ENCODE measurements at regions not wholly inside any gene's neighbourhood (a gene's known extent, or its start where the extent isn't known, plus 50 kb on each side); places are given as distances from the start of the nearest gene placed in this dataset.

DNA sequence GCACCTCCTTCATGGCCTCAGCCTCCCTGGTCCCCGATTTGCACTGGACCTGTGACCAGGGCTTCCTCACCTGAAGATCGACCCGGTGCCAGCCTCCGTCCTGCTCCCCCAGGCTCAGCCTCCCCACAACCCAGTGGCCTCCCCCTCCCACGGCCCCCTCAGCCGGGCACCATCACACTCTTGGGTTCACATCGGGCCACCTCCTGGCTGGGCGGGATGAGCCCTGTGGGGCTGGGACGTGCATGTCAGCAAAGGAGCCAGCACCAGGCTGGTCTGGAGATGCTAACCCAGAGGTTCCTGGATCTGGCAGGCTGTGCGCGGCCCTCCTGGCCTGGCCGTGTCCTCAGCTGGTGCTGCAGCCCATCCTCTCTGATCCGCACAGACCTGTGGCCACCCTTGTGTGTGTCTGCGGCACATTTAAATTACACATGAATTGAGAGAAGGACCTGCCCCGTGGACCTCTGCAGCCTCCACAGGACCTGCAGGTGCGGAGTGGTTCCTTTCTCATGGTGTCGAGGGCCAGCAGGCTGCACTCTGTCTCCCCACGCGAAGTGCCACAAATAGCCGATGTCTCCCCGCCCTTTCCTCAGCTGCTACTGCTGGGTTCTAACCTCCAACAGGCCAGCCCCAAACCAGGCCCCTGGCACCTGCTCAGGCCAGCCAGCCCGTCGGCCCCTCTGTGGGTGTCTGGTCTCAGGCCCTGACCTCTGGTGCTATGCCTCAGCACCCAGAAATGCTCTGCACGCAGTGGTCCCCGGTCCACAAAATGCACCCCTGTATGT lies 237.5 kb downstream of the ERMARD start:
- DNase-seq: no peak

DNA sequence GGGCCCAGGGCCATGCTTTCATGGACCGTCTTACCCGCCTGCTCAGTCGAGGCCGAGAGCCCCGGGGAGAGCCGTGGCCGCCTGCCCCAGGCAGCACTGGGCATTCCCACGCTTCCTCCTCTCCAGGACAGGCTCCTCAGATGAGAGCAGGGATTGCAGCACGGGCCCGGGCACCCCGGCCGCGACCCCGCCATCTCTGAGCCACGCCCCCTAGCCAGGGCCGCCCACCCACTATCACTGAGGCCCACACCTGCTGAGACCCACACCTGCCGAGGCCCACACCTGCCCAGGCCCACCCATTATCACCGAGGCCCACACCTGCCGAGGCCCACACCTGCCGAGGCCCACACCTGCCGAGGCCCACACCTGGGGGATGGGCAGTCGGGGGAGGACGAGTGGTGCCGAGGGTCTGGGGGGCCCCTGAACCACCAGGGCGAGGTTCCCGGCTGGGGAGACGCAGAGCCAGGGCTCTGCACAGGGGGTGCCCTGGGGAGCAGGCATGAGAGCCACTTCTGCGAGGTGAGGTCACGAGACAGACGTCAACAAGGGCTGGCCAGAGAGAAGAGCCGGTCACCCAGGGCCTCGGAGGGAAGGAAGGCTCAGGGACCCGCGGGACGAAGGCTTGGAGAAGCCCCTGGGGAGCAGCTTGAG lies 235.6 kb downstream of the ERMARD start:
- no peak for DNase-seq

DNA sequence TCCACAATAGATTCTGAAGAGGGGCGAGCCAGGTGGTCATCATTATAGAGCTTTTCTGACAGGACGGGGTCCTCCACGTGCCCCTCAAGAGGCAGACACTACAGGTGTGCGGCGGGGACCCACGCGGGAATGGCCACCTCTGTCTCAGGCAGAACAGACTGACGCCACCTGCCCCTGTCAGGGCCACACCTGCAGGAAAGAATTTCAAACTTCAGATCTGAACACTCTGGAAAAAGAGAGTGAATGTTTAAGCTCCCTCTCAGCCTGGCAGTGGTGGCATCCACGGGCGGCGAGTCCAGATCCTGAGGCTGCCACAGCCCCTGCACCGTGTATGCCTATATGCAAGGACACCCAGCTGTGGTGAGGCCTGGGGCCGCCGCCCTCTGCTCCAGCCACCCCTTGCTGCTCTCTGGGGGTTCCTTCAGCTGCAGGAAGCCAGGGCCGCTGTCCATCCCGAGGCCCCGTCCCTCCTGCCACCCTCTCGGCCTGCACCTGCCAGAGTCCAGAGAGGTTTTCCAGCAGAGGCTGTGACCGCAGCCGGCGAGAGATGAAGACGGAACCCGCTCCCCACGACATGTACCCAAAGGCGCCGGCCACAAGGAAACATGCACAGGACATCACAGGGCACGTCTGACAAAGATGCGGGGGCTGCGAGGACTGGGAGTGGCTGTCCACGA lies 234.9 kb downstream of the ERMARD start:
- no peak for DNase-seq

DNA sequence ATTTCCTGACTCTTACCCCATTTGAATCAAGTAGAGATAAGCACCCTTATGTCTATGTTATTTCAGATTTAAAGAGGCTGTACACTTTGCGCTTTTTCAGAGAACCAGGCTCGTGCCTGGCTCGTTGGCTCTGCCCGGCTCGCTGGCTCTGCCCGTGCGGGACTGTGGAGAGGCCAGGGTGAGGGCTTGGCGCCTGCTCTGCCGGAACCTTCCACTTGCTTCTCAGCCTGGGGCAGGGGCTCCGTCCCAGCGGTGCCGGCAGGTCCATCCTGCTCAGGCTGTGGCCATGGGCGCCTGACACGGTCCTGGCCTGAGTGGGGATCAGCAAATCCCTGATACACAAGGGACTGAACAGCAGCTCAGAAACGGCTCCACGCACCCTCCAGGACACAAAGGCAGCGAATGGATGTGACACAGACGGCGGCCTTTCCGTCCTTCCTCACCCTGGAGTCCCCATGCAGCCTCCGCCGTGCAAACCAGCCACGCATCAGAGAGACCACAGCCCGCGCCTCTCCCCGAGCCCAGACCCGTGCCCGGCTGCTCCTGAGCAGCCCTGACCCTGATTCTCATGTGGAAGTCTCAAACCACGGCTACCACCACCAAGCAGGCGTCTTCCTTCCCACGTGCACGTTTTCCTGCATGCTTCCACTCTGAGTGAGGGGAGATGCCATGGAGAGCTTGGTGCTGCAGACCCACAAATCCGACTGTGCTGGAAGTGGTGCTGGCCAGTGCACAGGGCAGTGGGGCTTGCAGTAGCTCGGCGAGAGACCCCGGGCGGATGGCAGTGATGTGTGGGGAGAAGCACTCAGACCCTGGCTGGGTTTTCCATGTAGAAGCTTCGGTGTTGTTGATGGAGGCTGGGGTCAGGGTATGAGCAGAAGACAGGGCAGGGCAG lies 233.9 kb downstream of the ERMARD start:
- DNase-seq: no peak

DNA sequence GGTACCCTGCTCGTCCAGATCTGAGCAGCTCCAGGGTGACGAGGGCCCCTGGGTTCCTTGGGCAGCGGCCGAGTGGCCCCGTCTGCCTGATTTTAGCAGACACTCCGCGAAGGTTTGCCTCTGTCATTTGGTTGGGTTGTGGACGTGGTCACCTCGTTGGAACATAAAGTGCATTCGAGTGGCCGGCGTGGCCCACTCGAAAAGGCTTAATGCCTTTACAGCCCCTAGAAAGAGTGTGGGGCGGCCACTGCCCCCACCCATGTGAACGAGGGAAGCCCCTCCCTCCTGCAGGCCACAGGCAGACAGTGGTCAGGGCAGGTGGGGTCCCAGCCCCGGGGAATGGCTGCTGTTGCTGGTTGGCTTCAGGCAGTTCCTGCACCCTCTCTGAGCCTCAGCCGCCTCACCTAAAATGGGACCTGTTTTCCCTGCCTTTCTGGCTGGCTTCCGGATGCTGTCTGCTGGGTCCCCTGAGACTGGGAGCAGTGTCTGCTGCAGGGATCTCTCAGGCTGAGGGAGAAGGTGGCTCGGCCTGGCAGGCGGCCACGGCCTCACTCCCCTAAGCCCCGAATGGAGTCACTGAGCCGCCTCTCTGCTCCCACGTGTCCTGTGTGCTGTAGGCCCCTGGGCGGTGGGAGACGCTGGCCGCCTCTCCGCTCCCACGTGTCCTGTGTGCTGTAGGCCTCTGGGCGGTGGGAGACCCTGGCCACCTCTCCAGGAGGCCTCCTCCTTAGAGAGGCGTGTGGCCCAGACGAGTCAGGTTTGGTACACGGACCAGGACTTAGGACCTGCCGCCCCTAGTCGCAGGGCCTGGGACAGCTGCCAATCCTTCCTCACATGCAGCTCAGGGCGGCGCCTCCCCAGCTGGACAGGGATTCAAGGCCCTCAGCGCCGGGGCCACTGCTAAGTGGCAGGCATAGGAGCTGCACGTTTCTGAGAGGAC lies 233.0 kb downstream of the ERMARD start:
- DNase-seq: no peak

DNA sequence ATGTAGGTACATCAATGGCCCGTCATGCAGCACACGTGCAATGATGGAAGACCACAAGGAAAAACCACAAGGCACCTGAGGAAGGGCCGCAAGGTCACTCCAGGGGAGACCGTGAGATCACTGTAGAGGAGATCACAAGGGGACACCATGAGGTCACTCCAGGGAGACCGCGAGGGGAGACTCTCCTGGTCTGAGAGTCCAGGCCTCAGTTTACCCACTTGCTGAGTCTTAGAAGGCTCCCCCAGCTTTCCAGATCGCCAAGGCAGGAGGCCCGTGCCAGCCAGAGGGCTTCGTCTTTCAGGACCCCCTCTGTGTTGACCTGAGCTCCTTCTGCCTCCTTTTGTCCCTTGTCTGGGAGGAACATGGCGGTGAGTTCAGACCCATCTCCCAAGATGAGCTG lies 232.2 kb downstream of the ERMARD start:
- DNase-seq: no peak

DNA sequence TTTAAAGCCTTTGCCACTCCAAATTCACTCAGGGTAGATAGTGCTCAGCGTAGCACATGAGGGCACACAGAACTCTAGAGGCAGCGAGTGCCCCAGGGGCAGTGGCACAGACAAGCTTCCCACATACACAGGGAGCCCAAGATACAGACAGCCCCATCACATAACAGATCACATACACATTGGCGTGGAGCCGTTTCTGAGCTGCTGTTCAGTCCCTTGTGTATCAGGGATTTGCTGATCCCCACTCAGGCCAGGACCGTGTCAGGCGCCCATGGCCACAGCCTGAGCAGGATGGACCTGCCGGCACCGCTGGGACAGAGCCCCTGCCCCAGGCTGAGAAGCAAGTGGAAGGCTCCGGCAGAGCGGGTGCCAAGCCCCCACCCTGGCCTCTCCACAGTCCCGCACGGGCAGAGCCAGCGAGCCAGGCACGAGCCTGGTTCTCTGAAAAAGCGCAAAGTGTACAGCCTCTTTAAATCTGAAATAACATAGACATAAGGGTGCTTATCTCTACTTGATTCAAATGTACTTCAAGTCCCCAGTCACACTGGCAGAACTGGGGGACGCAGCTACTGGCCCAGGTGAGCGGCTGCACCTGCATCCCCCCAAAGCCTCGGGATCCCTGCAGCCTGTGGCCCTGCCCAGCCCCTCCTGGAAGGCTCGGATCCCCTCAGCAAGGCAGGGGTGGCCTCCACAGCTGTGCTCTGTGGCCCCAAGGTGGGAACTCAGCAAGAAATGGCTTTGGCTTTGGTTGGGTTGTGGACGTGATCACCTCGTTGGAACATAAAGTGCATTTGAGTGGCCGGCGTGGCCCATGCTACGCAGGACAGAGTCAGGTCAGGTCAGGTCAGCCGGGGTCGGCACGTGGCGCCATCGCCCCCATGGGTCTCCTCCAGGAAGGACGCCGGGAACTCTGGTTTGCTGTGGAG lies 231.3 kb downstream of the ERMARD start:
- DNase-seq: no peak

DNA sequence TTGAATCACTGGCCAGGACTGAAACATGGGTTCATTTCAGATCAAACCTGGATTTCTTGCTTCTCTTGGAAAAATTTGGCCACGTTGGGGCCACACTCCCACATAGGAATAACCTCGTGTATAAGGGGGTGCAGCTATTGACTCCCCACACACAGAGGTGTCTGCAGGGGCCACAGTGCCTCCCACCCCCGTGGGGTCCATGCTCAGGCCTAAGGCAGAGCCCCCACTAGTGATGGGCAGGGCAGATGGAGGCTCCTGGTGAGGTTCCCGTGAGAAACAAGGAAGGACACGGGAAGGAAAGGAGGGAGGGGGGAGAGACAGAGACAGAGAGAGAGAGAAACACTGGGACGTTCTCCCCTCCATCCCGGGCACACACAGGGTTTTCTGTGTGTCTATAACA lies 230.5 kb downstream of the ERMARD start:
- DNase-seq: no peak

DNA sequence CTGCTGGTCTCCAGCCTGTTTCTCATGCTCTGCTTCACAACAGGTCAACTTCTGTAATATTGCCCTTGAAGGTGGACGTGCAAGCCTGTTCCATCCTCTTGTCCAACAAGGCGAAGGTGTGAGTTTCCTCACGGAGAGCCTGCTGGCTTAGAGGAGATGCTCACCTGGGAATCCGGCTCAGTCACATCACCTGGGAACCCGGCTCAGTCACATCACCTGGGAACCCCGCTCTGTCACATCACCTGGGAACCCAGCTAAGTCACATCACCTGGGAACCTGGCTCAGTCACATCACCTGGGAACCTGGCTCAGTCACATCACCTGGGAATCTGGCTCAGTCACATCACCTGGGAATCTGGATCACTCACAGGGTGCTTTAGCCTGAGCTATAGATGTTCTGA lies 230.1 kb downstream of the ERMARD start:
- DNase-seq: no peak

DNA sequence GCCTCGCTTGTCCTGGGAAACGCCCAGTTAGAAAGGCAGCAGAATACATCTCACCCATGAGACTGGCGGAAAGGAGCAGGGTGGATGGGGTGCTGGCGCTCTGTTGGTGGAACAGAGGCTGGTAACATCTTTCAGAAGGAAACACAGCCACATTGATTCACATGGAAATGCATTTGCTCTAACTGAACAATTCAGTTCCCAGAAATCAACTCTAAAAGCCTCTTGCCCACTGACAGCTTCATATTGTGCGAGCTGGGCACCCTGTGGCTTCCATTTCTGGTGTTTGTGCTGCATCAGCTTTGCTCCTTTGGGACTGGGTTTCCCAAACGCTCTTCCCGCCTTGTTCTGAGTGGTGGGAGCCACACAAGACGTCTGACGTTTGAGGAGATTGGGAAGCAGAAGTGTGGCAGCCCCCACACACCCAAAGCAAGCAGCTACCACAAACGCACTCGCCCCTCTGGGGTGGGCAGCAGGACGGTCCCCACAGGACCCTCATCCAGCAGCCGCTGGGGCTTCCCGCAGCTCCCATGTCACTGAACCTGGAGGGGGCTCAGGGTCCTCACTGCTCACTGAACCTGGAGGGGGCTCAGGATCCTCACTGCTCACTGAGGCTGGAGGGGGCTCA lies 229.5 kb downstream of the ERMARD start:
- DNase-seq: no peak

DNA sequence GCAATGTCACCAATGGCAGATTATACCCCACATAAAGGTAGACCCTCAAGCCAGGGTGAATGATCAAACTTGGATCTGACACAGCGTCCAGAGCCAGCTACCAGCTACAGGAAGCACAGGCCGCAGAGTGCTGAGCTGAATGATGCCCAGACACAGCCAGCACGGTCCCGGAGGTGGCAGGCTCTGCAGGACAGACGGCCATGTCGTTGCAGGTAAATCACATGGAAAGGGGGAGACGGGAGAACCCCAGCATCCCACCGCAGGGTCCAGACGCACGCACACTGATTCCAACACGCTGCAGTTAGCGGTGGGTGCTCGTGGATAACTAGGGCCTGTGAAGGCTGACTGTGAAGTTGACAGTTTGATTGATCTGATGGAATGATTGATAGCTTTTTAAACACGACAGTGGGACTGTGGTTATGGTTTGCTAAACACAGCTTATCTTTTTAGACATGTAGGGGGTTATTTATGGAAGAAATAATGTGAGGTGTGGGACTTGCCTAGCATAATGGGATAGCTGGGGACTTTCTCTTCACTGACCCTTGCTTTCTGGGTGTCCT lies 228.5 kb downstream of the ERMARD start:
- no peak for DNase-seq

DNA sequence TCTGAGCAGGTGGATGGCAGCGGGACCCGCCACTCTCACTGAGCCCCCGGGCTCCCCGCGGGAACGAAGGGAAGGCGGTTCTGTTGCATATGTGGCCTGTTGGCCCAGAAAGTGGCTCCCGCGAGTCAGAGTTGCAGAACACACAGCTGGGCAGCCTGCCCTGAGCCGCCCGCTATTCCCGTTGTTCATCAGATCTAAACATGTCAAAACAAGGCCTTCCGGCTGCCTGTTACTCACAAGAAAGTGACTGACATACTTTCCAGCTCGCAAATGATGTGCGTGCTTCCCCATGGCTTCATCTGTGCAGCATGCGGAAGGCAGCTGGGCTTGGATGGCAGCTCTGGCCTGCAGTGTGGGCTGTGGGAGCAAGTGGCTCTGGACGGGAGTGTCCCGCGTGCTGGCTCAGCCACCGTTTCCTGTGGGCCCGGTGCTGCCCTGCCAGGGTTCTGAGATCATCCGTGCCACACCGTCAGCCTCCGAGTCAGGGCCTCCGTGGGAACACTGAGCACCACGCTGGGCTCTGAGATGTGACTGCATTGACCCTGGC lies 227.3 kb downstream of the ERMARD start:
- no peak for DNase-seq

DNA sequence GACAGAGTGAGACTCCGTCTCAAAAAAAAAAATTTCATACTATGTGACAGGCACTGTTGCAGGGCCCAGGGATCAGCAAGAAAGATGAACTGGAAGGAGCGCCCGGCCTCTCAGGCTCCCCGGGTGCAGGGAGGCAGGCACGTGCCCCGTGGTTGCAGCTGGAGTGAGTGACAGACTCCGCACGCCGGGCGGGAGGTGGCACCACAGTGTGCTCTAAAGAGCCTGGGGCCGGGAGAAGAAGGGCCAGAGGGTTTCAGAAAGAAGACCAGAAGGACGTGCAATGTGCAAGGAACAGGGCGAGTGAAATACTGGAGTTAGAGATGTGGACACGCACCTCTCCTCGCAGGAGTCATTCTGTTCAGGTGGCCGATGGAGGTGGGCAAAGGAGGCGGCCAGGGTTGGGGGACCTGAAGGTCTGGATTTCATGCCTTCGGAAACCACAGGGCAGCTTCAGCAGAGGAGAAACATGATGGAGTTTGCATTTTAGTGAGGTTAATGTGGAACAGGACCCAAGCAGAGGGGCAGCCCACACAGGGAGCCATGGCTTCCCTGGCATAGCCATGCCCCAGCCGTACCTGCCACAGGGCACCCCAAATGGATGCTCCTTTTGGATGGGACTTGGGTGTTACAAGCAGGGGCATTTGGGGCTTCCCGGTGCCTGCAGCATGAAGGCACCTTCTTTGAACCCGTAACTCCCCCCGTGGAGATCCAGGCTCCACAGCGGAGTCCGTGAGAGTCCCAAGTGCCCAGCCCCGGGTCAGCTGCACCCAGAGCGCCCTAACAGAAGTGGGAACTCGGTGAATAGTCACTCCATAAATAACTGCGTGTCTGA lies 226.2 kb downstream of the ERMARD start:
- no peak for DNase-seq

DNA sequence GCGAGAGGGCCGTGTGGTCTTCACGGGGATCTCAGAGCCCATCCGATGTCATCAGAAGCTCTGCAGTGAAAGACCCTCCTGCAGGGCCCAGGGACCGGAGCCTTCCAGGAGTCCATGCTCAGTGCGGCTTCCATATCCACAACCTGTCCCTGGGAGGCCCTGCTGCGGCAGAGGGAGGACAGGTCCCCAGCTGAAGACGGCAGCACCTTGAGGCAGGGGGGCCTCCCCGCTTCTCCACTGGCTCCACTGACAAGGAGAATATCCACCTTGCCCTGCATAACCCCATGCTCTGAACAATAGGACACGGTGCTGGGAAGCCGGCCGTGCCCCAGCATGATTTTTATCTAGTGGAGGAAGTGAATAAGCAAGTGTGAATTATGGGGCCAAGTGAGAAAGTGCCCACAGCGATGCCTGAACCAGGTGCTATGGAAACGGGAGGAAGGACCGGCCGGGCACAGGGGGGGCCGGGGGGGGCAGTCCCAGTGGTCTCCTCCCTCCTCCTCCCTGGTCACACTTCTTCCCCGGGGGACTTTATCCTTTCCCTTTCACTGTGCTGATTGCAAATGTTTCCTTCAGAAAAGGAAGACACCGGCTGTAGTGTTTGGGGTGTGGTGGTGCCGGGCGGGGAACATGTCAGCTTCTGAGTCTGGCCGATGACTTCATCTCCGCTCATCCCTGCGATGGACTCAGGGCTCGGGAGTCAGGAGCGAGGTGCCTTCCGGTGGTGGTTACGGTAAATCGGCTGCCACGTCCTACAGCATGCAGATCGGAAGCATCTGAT lies 225.1 kb downstream of the ERMARD start:
- DNase-seq: no peak

DNA sequence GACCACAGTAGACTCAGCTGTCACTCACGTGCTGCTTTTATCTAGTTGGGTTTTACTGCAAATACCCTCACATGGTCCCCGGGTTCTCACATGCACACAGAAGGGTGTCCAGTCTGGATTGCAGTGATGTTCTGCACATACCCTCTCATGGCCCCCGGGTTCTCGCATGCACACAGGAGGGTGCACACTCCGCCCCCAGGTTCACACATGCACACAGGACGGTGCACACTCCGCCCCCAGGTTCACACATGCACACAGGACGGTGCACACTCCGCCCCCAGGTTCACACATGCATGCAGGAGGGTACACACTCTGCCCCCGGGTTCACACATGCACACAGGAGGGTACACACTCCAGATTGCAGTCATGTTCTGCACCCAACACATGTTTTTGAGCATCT lies 224.3 kb downstream of the ERMARD start:
- DNase-seq: no peak

DNA sequence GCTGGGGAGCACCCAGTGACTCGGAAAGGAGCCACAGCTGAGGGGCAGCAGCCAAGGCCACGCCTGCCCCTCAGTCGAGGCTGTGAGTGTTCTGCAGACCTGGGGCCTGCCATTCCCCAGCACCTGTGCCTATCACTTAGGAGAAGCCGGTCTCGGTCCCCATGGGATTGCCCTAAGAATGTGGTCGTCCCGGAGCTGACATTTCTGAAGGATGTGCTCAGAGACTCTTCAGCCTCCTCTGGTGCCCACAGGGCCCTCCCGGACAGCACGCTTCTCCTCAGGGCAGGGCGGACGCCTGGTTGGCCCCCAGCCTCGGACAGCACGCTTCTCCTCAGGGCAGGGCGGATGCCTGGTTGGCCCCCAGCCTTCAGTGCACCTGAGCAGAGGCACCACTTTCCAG lies 223.9 kb downstream of the ERMARD start:
- no peak for DNase-seq

DNA sequence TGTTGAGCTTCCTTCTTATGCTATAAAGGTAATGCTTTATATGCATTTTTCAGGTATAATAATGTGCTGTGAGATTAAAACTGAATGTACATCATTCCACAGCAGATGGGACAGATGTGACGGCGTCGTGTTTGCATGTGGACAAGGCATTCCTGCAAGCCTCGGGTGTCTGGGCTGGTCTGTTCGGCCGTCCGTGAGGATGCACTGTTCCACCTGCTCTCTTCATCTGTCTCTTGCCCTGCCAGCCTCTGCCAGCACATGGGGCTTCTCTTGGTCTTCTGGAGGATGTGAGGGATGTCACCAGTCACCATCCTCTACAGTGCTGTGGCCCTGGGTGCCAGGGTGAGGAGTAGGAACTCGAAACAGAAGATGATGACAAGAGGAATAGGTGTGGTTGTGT lies 223.2 kb downstream of the ERMARD start:
- no peak for DNase-seq
